HG03108 (cell line): ENCODE measurements at regions not wholly inside any gene's neighbourhood (a gene's known extent, or its start where the extent isn't known, plus 50 kb on each side); places are given as distances from the start of the nearest gene placed in this dataset.
"Not testable (repeated sequence)": the region's sequence is repeated elsewhere in the genome, so short reads cannot be mapped to it uniquely, and the experiment has no call there.

Experiments
- ATAC-seq: cut with Tn5 transposase; IDR thresholded peaks from one replicate; pipeline ENCODE4 v1.9.1; 2021; ENCODE audit warnings: moderate library complexity; ENCODE audit not compliant: unreplicated experiment

- not testable (repeated sequence) for ATAC-seq
These were observed 137.8 kb upstream of the LCORL start for GRCh38 chr4:18159117-18159912.

GRCh38 chr4:18155067-18156041 lies 133.8 kb upstream of the LCORL start:
- ATAC-seq: no peak

GRCh38 chr4:18138076-18138665 lies 116.6 kb upstream of the LCORL start:
- no peak for ATAC-seq

- no peak for ATAC-seq
These were observed 112.6 kb upstream of the LCORL start for GRCh38 chr4:18134111-18134510.

- ATAC-seq: no peak
These were observed 108.7 kb upstream of the LCORL start for GRCh38 chr4:18130256-18130655.

- ATAC-seq: no peak
These were observed 106.7 kb upstream of the LCORL start for GRCh38 chr4:18128241-18128640.

- no peak for ATAC-seq
These were observed 105.5 kb upstream of the LCORL start for GRCh38 chr4:18127030-18127429.

GRCh38 chr4:18113710-18114331 lies 92.3 kb upstream of the LCORL start:
- ATAC-seq: no peak

- ATAC-seq: no peak
These were observed 89.5 kb upstream of the LCORL start for GRCh38 chr4:18111081-18111480.

- ATAC-seq: no peak
These were observed 88.5 kb upstream of the LCORL start for GRCh38 chr4:18110099-18110498.

DNA sequence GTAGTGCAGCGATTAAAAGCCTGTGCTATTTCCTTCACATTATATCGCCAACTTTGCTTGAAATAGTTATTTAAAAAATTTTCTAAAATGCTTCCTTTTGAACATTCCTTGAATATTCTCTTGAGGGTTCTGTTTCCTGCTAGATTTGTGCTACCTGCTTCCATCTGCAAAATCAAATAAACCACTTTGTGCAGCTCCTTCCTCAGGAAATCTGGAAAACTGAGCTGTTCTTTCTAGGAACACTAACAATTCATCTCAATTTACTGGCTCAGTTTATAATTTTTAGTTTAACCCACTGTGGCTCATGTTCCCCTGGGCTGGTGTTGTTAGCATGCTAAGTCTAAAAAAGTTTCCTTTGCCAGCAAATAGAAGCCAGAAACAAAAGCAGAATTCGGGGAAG lies 88.1 kb upstream of the LCORL start:
- no peak for ATAC-seq

DNA sequence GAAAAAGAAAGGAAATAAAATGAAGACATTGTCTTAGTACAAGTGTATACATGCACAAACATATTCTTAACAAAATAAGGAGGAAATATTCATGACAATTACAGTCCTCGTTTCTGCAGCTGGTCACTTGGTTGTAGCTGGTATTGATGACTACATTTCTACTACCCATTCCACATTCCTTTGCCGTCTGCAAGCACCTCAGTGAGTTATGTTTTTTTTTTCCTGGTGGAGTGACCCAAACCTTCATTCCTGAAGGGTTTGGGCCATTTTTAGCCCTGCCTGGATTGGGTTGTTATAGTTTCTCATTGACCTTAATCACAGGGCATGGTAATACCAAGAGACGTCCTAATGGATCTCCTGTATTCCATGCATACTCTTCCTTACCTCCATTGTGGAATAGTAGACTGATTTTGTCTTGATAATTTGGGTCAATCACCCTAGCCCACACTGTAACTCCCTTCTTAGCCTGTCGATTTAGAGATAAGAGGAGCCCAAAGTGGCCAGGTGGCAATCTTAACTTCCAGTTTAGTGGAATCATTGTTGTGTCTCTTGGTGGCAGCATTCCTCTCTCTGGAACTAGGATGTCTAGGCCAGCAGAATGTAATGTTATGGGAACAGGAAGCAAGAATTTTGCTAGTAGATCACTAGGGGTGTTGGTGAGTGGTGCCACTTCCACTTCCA lies 86.4 kb upstream of the LCORL start:
- ATAC-seq: not testable (repeated sequence)

DNA sequence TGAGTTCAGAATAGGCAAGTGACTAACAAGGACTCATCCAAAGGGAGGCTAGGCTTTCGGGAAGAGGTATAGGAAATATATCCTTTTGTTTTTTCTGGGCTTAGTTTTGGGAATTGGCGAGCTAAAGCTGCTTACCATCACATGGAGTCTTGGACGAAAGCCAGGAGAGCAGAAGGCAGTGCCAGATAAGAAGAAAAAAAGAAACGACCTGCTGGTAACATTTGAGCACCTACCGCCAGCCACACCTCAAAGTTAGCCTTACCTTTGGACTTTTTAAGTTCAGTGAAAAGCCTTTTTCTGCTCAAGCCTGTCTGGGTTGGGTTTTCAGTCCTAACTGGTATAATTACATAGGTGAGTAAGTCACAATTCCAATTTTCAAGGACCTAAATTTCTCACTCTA lies 85.1 kb upstream of the LCORL start:
- no peak for ATAC-seq

DNA sequence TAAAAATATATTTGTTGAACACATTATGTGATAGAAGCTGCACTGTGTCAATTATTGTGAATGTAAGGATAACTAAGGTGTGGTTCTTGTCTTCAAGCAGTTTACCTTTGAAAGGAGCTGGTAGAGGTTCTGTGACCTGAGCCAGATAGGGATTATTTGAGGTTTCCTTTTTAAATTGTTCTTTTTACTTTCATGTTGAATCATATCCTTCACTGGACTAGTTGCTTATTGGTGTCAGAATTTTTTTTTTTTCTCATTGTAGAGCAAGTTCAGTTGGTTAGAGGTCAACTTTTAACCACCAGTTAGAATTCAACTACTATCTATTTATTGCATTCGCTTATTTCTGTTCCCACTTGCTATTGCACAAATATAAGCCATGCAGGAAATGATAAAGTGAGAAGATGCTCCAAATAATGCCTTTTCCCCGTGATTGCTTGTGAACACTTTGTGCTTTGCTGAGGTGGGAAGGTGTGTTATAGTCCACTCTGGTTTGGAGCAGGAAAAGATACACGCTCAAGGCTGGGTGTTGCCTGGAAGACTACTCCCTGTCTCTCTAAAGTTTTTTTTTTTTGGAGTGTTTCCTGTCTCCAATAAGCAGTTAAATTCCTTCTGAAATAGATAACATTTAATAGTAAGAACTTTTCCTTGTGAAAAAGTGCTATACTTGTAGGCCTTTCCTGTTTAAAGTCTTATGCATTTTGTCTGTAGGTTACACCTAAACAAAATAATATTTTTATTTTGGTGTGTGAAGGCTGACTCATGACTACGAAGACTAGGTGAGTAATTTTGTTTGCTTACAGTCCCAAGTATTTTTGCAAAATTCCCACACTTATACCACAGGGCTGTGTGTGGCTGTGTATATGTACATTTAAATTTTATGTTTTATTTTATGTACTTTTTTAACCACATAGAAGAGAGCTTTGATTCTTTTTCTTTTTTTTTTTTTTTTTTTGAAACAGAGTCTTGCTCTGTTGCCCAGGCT lies 83.8 kb upstream of the LCORL start:
- ATAC-seq: peak; percentile 81

- ATAC-seq: no peak
These were observed 82.5 kb upstream of the LCORL start for GRCh38 chr4:18103876-18104605.

DNA sequence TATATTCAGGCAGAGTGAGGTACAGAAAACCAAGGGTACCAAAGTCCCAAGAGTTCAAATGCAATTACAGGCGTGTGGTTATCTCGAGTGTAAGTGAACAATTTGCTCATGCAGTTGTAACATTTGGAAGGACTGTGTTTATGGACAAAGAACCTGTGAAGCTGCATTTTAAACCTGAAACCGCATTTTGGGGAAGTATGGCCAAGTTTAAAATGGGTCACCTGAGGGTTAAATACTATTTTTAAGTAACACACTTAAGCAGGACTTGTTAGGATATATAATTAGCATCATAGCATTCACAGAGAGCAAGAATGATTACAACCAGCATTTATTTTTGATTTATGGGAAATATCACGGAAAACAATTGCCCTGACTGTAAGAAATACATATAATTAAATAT lies 79.1 kb upstream of the LCORL start:
- no peak for ATAC-seq

DNA sequence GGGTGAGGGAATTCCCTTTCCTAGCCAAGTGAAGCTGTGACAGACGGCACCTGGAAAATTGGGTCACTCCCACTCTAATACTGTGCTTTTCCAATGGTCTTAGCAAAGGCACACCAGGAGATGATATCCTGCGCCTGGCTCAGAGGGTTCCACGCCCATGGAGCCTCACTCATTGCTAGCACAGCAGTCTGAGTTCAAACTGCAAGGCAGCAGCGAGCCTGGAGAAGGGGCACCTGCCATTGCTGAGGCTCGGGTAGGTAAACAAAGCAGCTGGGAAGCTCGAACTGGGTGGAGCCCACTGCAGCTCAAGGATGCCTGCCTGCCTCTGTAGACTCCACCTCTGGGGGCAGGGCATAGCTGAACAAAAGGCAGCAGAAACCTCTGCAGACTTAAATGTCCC lies 68.9 kb upstream of the LCORL start:
- not testable (repeated sequence) for ATAC-seq

DNA sequence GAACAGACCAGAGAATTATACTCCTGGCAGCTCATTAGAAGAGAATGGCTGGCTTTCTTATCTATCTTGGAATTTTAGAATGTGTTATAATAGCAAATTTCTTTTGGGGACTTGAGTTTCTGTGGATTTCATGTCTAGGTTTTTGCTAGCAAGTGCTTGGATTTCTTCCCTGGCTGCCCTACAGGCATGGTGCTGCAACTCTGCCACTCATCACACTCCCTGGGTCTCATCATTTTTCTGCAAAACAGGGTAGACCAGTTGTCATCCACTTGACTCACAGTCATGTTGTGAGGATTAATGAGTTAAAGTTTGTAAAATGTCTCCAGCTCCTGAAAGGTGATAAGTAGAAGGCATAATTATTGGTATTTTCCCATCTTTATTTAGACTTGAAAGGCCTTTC lies 60.7 kb upstream of the LCORL start:
- no peak for ATAC-seq

- ATAC-seq: no peak
These were observed 60.2 kb upstream of the LCORL start for GRCh38 chr4:18081708-18082107.
